GM18502 (cell line): ENCODE measurements at regions not wholly inside any gene's neighbourhood (a gene's known extent, or its start where the extent isn't known, plus 50 kb on each side); places are given as distances from the start of the nearest gene placed in this dataset.

Experiments
- ATAC-seq: cut with Tn5 transposase; IDR thresholded peaks from one replicate; pipeline ENCODE4 v1.9.1; 2021; ENCODE audit warnings: mild to moderate bottlenecking; ENCODE audit not compliant: unreplicated experiment, poor library complexity

DNA sequence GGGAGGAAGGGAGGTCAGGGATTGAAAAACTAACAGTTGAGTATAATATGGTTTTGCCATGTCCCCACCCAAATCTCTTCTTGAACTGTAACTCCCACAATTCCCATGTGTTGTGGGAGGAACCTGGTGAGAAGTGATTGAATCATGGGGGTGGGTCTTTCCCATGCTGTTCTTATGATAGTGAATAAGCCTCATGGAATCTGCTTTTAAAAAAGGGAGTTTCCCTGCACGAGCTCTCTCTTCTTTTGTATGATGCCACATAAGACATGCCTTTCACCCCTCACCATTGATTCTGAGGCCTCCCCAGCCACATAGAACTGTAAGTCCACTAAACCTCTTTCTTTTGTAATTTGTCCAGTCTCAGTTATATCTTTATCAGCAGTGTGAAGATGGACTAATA is 833.4 kb upstream of the MAP3K7 start:
- ATAC-seq = no peak

DNA sequence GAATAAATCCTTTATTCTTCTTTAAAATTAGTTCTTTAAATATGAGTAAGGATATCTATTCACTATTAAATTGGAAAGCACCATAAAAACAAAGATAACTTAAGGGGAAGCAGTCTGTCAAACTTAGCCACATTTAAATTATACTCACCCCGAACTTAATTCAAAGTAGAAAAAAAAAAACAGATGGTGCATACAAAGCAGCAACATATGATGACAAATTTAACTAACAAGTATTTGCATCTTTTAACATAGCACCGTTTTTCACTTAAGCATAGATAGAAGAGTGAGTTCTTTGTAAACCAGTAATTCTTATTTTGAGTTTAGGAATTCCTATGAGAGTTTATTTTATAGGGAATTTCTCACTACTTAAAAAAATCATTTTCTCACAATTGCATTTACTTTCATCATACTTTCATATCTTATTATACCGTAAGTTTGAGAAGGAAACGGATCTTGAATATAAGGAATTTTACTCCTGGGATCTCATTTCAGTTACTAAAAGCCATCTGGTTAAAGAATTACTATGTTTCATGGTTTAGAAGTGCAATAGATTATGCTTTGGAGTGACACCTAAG is 828.2 kb upstream of the MAP3K7 start:
- no peak for ATAC-seq

DNA sequence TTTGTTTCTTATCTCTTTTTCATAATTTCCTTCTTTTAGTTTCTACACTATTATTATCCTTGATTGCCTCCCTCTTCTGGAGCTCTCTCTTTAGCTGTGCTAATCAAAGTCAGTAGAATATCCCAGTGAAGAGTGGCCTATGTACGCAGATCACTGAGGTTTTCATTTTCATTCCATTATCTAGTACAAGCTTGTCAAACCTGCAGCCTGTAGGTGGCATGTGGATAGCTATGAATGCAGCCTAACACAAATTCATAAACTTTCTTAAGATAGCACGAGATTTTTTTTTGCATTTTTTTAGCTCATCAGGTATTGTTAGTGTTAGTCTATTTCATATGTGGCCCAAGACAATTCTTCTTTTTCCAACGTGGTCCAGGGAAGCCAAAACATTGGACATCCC is 825.7 kb upstream of the MAP3K7 start:
- no peak for ATAC-seq

DNA sequence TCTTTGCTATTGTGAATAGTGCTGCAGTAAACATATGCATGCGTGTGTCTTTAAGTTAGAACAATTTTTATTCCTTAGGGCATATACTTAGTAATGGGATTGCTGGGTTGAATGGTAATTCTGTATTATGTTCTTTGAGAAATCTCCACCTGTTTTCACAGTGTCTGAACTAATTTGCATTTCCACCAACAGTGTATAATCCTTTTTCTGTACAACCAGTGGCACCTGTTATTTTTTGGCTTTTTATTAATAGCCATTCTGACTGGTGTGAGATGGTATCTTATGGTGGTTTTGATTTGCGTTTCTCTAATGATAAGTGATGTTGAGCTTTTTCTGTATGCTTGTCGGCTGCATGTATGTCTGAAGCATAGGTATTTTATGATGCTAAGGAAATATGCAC is 820.8 kb upstream of the MAP3K7 start:
- ATAC-seq = no peak

DNA sequence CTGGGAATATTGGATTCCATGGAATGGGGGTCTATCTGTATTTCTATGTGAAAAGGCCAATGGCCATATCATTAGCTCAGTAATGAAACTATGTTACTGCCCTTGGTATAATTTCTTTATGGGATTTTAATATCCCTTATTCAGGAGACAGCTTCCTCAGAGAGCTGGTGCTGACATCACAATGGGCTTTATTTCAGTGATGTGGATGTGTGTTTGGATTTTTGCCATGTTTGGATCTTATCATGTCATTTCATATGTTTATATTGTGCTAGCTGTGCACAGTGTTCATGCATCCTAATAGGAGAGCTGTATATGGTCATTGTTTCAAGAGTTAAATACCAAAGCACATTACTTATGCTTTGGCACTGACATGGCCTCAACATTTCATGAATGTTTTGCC is 806.1 kb upstream of the MAP3K7 start:
- no peak for ATAC-seq

DNA sequence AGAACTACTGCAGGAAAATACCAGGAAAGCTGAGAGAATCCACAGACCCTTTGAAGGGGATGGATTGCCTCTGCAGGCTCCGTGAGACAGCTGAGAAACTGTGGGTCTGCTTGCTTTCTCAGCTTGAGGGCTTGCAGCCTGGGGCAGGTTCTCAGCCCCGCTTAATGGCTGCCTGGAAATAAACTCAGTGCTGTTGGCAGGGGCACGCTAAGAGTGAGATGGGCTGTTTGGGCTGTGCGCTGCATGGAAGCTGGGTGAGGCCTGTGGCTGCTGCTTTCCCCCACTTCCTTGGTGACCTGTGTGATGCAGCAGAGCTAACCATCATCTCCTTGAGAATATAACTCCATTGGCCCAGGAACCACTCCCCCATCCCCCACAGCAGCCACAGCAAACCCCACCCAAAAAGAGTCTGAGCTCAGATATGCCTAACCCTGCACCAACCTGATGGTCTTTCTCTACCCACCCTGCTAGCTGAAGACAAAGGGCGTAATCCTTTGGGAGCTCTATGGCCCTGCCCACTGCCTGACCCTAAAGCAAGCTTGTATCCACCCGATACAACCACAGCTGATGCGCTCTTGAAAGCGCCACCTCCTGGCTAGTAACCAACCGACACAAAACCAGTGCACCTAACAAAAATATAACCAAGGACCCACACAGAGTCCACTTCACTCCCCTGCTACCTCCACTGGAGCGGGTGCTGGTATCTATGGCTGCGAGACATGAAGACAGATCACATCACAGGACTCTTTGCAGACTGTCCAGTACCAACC is 800.6 kb upstream of the MAP3K7 start:
- ATAC-seq = no peak

DNA sequence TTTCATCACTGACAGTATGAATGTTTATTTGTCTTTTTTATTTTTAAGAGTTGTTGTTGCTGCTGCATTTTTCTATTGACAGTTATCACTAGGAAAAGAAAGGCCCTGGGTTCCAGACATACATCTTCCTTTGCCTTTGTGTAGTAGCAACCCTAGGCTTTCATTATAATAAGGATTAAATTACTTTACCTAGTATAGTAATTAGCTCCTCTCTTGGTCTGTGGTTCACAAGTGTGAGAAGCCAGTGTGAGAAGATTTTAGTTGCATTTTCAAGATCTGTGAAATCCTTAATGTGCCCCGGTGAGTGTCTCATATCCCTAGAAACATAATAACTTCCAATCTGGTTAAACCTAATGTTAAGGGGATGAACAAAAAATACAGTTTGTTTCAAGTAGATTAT is 799.3 kb upstream of the MAP3K7 start:
- ATAC-seq = no peak

DNA sequence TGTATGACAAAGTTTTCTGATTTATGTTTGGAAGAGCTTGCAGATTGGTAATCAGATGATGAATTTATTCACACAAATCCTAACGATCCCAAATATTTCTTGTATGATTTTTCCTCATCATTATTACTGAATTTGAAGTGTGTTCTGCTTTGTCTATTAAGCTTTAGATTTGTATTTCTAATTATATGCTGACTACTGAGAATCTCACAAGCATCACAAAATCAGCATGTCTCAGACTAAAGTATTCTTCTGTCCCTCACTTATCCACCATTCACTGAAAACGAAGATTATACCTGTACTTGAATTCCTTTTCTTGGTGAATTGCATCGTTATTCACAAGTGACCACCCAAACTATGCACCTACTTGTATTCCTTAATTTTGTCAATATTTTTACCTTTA is 796.3 kb upstream of the MAP3K7 start:
- ATAC-seq = no peak

DNA sequence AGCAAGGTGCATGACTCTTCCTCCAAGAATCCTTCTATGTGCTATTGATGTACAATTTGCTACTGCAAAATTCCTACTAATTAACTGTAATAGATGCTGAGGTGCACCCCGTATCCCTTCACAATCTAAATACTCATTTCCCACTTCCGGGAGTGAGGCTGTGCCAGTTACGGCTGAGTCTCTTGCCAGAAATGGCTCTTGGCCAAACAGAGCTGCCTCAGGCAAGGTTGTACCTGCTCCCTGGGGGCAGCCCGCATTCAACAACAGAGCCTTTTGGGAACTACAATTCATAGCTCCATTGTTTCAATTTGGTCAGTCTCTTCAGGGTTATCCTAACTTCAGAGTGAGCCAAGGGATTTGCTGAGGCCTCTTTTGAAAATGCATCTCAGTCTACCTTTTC is 789.8 kb upstream of the MAP3K7 start:
- no peak for ATAC-seq

DNA sequence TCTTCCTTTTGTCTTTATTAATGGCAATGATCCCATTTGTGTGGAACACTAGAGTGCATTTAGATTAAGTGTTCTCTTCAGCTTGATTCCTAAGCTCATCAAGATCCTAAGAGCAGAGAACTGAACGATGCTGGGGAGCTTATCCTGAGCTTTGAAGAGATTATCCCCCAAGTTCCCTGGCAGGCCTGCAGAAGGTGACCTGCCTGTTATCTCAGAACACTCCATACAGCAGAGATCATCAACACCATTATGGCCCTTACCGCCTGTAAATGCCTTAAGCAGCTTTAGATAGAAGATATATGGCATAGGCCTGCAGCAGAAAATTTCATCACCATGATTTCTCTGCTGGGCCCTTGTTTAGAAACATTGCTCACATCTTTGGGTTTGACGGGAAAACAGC is 779.9 kb upstream of the MAP3K7 start:
- ATAC-seq = no peak

DNA sequence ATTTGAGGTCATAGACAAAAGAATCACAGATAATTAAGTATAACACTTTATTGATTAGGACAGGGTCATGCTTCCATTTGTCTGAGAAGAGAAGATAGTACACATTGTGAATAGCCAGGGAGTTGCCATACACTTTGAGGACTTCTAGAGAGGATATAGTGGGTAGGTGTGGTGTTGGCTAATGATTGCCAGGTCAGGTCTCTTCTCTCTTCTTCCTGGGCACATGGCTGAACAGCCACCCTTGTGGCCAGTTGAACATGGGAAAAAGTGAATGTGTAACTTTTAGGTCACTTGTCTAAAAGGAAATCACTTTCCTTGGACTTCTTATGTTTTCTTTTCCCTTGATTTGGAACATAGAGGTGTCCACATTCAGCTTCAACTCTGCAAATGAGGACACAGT is 772.1 kb upstream of the MAP3K7 start:
- ATAC-seq = no peak

DNA sequence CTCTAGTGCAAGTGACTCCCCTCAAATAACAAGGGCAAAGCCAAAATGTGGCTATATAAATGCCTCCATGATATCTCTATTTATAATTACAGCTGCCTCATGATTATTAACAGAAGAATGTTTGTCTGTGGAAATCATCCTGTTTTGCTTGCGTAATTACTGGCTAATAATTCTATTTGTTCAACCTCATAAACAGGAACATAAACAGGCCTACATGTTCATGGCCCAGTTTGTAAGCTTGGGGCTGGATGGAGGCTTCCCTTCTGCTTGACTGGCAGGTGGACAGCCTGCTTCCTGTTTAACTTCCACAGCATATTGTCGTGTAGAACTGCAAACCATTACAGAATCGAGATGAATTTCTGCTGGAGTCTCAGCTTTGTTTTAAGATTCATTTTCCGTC is 766.0 kb upstream of the MAP3K7 start:
- no peak for ATAC-seq

DNA sequence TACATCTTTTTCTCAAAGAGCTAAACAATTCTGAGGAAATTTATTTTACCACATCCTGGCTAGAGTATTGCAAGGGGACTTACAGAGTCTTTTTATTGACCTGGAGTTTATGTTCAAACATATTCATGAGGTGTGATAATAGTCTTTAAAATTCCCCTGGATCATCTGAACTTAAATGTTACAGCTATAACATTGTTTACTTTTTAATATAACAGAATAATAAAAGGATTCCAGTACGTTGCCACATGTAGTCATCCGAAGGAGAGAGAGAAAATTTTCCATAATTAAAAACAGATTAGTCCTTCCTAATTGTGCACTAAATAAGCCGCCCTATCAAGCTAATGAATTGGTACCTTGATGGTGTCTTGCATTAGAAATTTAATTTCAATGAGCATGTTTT is 765.4 kb upstream of the MAP3K7 start:
- no peak for ATAC-seq

DNA sequence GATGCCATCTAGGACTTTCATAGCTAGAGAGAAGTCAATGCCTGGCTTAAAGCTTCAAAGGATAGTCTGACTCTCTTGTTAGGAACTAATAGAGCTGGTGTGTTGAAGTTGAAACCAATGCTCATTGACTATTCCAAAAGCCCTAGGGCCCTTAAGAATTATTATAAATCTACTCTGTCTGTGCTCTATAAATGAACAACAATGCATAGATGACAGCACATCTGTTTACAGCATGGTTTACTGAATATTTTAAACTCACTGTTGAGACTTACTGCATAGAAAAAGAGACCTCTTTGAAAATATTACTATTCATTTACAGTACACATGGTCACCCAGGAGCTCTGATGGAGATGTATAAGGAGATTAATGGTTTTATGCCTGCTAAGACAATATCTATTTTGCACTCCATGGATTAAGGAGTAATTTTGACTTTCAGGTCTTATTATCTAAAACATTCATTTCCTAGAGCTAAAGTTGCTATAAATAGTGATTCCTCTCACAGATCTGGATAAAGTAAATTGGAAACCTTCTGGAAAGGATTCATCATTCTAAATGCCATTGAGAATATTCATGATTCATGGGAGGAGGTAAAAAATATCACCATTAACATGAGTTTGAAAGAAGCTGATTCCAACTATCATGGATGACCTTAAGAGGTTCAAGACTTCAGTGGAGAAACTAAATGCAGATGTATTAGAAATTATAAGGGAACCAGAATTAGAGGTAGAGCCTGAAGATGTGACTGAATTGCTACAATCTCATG is 763.5 kb upstream of the MAP3K7 start:
- ATAC-seq = no peak

DNA sequence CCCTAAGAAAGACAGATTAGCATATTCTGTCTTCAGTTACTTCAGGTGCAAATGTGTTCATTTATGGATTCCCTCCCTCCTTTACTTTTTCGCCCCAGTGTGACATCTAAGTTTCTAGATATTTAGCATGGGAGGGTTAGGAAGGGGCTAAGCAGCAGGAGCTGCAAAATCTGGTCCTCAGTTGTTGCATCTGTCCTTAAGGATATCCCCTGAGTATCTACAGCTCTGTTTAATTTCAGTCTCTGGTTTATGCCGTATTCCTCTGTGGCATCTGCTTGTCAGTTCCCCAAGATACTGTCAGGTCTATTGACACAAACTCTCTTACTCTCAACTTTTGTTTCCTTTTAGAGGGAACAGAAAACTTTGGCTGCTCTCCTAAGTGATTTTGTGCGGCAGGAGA is 754.6 kb upstream of the MAP3K7 start:
- ATAC-seq = no peak

DNA sequence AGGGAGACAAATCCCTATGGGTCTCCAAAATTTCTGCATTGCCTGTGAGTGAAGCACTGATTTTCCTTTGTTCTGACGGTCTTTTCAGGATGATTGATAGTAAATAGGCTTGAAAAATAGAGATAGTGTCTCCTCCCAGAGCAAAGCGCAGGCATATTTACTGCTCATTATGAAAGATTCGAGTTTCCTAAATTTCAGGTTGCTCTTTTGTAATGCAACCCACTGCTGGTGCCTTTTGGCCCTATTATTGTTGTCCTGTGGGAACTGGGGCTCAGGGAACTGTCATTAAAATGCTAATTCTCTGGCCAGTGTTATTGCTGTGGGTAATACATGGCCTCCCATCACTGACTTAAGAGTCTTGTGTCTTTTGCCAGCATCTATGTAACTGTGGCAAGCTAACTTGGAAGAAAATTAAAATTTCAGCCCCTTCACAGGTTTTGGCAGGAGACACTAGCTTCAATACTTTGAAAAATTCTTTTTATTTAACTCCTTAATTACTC is 754.1 kb upstream of the MAP3K7 start:
- ATAC-seq = no peak

DNA sequence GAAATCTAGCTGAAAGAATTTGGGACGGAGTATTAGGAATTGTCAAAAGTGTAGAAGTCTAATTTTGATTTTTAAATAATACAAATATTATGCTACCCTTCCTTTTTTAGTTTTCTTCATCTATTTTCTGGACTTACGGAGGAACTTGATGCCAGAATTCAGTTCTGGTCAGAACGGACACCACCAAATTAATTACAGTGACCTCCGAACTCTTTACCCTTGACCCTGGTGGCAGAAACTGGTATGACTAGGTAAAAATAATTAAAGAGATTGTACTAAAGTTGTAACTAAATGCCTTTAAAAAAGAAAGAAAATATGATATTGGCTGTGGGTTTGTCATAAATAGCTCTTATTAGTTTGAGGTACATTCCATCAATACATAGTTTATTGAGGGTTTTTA is 751.1 kb upstream of the MAP3K7 start:
- ATAC-seq = no peak

DNA sequence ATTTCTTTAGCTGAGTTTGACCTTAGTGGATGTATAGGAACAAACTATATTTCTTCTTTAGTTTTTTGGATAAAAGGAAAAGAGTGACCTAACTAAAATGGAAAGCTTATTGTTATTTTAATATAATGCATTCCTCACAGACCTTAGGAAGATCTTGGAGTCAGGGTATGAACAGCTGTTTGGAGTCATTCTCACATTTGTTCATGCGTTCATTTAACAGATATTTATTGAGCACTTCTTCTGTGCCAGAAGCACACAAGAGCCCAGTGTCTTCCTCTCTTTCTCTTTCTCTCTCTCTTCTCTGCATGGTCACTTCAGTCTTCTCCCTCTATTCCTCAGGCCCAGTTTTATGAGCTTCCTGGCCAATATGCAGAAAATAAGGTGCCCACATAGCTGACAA is 744.0 kb upstream of the MAP3K7 start:
- ATAC-seq = no peak

DNA sequence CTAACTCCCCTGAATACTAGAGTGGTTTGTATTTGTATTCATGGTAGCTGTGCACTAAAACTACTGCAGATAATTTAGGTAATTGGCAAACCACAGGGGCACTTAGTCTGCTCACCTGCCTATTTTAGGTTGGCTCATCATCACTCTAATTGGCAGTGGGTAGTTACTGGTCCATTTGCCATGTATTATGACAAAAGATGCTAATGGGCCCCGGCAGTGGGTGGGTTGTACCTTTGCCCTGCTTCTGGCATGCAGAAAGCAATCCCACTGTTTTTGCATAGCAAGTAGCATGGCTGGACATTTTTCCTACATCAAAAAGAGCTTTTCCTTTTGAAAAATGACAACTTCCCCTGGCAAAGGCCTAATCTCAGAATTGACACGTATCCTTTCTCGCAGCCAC is 741.4 kb upstream of the MAP3K7 start:
- no peak for ATAC-seq

DNA sequence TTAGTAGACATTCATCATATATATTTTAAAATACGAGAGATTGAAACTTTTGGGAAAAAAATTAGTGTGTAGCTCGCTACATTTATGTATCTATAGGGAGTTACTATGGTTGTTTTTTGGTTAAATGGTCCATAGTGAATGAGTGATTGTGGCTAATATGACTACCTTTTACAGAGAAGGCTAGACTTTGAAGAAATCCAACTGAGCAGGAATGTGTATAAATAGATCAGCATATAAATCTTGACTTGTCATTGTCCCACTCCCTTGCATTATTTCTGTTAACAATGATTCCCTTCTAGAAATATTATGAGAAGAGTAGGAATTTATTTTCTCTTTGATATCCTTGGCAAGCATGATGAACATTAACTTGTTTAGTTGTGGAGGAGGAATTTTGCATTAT is 737.8 kb upstream of the MAP3K7 start:
- ATAC-seq = no peak

DNA sequence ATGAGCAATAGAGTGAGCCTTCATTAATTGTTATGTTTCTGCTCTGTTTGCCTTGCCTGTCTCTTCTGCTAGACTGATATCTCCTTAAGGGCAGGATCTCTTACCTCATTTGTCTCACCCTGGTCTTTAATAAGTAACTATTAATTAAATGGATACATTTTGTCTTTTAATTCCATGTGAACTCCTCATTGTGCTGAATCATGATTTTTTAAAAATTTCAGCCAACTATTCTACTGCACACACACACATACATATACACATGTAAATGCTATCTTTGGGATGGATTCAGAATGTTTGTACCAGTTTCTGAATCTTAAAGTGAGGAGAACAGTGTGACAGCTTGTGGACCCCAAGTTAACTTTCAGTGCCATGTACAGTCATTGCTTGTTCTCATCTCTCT is 731.1 kb upstream of the MAP3K7 start:
- ATAC-seq = no peak
